Astrocyte of the cerebellum (primary cell): ENCODE measurements at regions not wholly inside any gene's neighbourhood (a gene's known extent, or its start where the extent isn't known, plus 50 kb on each side); places are given as distances from the start of the nearest gene placed in this dataset.

Source experiments
- DNase-seq: peaks from one replicate; pipeline ENCODE4 v3.0.0-alpha.2; 2011; ENCODE audit warnings: low read depth
- H3K4me3 ChIP-seq: 2 replicates; pipeline ENCODE4 v1.5.1; 2011; ENCODE audit warnings: mild to moderate bottlenecking, low read depth, low read length, moderate library complexity
- in situ Hi-C: cut with HindIII; loops from 2 replicates; pipeline ENCODE4 v1.10.0; 2017; ENCODE audit warnings: low sequenced_read_pairs
- TF ChIP-seq, protein P1 (sequence below): IDR thresholded peaks from 2 replicates; pipeline ENCODE4 v1.5.1; 2012; ENCODE audit warnings: low read length, low read depth, moderate library complexity, mild to moderate bottlenecking; ENCODE audit errors: missing control alignments

DNA sequence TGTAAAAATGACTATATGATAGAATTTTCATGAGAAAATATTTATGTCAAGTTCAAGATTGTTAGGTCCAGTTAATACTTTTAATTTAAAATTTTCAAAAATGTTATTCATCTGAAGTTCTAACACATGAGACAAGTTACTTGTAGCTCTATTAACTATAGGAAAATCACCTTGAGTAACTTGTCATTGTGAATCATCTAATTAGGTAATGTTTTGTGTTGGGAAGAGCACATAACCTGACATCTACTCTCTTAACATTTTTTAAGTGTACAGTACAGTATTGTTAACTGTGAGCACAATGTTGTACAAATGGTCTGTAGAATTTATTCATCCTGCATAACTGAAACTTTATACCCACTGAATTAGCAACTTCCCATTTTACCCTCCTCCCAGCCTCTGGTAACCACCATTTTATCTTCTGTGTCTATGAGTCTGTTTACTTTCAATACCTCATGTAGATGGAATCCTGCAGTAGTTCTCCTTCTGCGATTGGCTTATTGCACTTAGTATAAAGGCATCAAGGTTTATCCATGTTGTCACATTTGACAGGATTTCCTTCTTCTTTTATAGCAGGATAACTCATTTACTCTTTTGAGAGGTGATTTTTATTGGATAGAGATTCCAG lies 54.6 kb downstream of the ARL4A start:
- in situ Hi-C loops: no loop called here
- no peak overlapping the region for H3K4me3 ChIP-seq
- no peak for DNase-seq
- TF ChIP-seq, protein P1, sequence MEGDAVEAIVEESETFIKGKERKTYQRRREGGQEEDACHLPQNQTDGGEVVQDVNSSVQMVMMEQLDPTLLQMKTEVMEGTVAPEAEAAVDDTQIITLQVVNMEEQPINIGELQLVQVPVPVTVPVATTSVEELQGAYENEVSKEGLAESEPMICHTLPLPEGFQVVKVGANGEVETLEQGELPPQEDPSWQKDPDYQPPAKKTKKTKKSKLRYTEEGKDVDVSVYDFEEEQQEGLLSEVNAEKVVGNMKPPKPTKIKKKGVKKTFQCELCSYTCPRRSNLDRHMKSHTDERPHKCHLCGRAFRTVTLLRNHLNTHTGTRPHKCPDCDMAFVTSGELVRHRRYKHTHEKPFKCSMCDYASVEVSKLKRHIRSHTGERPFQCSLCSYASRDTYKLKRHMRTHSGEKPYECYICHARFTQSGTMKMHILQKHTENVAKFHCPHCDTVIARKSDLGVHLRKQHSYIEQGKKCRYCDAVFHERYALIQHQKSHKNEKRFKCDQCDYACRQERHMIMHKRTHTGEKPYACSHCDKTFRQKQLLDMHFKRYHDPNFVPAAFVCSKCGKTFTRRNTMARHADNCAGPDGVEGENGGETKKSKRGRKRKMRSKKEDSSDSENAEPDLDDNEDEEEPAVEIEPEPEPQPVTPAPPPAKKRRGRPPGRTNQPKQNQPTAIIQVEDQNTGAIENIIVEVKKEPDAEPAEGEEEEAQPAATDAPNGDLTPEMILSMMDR: no peak

DNA sequence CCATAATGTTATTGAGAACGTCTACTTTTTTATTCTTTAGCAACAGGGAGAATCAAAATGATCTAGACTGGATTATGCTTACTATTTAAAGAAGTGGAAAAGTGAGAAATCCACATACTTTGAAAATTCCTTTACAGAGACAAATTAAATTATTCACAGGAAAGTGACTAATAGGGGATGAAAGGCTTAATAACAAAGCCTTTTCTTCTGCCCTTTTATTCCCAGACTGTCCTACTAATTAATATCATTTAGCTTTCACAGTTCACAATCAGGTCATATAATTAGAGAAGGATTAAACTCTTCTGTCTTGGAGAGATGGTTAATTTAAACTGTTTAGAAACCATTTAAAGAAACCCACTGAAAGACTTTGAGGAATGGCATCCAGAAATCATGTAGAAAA lies 58.8 kb downstream of the ARL4A start:
- no peak for DNase-seq
- in situ Hi-C loops: no loop called here
- TF ChIP-seq, protein P1: no peak
- no peak overlapping the region for H3K4me3 ChIP-seq

DNA sequence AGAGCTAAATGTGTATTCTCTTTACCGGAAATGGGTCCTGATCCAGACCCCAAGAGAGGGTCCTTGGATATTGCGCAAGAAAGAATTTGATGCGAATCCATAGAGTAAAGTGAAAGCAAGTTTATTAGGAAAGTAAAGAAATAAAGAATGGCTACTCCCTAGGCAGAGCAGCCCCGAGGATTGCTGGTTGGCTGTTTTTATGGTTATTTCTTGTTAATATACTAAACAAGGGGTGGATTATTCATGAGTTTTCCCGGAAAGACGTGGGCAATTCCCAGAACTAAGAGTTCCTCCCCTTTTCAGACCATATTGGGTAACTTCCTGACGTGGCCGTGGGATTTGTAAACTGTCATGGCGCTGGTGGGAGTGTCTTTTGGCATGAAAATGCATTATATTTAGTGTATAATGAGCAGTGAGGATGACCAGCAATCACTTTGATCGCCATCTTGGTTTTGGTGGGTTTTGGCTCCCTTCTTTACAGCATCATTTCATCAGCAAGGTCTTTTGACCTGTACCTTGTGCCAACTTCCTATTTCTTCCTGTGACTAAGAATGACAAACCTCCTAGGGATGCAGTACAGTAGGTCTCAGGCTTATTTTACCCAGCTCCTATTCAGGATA lies 60.4 kb downstream of the ARL4A start:
- in situ Hi-C loops: no loop called here
- DNase-seq: no peak

DNA sequence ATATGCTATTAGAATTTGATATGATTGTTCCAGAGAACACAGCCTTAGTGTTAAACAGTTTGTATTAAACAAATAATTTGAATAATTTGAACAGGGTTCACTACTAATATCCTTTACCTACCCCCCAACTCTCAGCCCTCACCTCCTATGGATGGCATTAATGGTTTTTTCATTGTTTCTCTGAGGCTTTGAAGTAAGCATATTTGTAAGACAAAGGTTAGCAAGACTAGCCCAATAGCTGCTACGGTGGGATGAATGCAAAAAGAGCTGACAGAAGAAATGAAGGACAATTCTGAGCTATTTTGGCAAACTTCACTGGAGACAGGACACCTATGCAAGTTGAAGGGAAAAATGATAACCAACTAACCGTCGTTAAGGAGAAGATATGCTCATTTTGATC lies 61.6 kb downstream of the ARL4A start:
- TF ChIP-seq, protein P1: no peak
- in situ Hi-C loops: no loop called here
- DNase-seq: no peak
- no peak overlapping the region for H3K4me3 ChIP-seq

More for the DNA sequence above, 60.4 kb downstream of the ARL4A start:
- TF ChIP-seq, protein P1: no peak
- H3K4me3 ChIP-seq: no peak overlapping the region

DNA sequence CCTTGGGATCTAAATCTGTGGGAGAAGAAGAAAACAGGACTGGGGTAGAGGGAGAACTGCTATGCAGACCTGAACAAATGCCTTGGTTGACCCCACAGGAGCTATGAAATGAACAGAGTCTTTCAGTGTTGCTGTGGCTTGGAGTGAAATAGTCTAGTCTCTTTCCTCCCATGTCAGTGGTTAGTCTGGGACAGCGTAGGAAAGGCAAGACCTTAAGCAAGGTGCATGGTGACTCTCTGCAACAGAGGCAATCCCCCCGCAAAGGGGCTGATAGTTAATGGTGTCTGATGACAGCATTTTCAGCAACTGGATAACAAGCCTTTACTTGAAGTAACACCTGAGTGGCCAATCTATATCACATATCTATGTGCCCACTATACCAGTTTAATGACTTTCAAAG lies 62.3 kb downstream of the ARL4A start:
- DNase-seq: no peak
- H3K4me3 ChIP-seq: no peak overlapping the region
- in situ Hi-C loops: no loop called here
- TF ChIP-seq, protein P1: no peak

DNA sequence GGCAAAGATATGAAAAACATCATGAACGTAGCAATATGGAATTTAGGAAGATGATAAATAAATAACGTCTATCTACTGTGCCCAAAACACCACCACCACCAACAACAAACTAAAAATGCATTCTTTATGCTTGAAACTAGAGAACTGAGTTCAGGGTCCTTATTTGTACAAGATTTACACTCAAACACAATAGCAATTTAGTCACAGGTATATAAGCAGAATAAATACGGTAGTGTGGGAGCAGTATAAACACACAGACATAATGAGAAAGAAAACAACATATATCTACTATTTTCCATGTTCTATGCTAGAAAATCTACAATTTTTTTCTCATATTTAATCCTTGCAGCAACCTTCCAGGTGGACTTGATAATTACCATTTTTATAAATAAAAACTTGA lies 64.3 kb downstream of the ARL4A start:
- in situ Hi-C loops: no loop called here
- TF ChIP-seq, protein P1: no peak
- DNase-seq: no peak
- no peak overlapping the region for H3K4me3 ChIP-seq

DNA sequence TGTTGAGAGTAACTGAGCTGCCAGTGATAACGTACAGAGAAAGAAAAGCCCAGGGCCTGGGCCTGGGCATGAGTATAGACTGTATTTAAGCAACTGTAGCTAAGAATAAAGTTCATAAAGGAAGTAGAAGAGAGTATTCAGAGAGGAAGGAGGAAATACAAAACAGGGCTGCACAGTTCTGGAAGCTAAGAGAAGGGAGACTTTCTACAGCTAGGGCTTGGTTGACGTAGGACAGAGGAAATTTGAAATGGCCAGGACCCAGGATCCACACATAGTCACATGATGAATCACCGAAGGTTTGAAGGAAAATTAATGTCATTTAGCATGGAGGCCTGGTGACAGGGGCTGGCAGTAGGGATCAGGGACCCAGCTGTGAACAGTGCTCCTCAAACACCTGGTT lies 66.7 kb downstream of the ARL4A start:
- H3K4me3 ChIP-seq: no peak overlapping the region
- TF ChIP-seq, protein P1: no peak
- in situ Hi-C loops: no loop called here
- DNase-seq: no peak
